HG02588 (cell line): ENCODE measurements at regions not wholly inside any gene's neighbourhood (a gene's known extent, or its start where the extent isn't known, plus 50 kb on each side); places are given as distances from the start of the nearest gene placed in this dataset.
A peak's percentile ranks its signal among the peaks of the same experiment; 100 is the strongest.

Source experiments
- ATAC-seq: cut with Tn5 transposase; IDR thresholded peaks from one replicate; pipeline ENCODE4 v1.9.1; 2021; ENCODE audit warnings: mild to moderate bottlenecking, moderate library complexity; ENCODE audit not compliant: unreplicated experiment

DNA sequence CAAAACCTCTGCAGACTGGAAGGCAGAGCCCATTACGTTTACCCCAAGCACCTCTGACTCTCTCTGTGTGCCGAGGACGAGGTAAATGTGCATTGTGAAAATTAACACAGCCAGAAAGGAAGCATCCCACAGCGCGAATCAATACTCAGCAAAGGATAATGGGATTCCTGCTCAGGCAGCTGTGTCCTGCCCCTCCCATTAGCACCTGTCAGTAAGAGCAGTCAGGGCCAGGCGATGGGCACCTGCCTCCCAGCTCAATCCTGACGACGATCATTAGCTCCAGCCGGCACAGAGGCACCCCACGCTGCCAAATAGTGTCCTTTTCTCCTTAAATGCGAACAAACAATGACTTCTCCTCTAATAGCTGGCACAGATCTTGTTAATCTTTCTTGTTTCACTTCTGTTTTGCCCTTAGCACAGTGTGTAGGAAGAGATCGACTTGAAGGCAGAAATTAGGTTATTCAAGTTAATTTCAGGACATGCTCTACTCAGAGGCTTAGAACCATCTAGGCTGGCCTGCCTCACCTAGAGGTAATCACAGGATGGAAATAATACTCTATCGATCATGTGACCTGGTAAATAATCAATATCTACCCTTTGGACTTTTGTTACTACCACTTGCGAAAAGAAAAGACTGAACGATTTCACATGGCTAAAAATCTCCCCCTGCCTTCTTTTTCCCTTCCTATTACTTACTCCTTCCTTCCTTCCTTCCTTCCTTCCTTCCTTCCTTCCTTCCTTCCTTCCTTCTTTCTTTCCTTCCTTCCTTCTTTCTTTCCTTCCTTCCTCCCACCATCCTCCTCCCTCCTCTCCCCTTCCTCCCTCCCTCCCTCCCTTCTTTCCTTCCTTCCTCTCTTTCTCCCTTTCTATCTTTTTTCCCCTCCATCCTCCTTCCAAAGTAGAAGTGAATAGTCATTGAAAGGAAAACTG, 487.9 kb upstream of the ID2 start:
- no peak for ATAC-seq

DNA sequence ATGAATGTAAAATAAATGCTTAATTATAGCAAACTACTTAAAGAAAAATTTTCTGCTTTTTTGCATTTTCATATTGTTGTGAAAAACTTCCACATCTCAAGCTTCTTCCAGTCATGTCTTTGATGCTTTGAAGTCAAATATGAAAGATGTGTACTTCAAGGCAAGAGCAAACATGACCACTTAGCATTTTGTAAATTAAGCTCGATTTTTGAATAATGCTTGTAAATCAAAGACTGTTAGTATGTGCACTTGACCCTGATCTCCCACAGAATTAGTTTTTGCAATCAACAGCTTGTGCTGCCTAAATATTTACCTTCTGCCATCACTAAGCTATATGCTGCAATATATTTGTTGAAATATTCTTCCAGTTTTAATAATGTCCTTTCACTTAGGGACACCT, 486.1 kb upstream of the ID2 start:
- ATAC-seq: no peak

DNA sequence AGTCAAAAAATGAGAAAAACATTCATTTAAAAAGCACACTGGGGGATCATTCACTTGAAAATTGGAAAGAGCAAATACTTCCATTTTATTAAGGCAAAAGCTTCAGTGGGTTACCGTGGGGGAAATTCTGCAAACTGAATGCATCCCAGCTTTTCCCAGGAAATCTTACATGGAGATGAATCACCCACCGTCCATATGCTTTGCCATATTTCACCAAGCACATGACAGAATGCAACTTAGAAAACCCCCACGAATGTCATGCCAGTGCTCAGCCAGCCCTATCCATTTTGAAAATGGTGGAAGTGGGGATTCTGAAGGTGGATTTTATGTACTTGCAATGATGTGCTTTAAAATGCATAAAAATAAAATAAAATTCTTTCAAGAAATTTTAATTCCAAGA, 485.5 kb upstream of the ID2 start:
- no peak for ATAC-seq

DNA sequence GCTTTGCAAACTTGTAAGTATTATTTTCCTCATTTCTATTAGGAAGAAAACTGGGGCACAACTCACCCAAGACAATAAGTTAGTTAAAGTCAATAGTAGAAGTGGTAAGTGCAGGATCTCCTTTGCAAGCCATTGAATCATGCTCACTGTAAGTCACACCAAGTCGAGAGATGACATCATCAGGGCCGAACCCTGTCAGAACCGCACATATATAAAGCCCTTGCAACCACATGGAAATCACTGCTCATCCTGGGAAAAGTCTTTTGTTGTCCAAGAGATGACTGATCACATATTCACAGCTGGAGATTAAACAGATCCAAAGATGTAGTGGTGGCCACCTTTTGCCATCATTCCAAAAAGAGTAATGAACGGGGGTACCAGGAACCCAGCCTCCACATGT, 484.8 kb upstream of the ID2 start:
- ATAC-seq: no peak

DNA sequence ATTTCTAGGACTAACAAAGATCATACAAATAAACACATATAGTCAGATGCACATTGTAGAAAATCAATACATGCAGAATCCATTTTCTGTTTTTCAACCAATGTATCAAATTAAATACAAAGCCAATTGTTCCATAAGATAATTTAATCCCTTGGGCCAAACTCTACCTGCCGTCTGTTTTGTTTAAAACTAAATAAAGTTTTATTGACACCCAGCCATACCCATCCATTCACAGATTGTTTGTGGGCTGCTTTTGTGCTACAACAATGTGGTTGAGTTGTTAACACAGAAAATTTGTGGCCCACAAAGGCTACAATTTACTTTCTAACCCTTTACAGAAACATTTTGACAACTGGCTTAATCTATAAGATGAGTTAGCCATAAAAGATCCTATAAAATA, 484.0 kb upstream of the ID2 start:
- no peak for ATAC-seq

DNA sequence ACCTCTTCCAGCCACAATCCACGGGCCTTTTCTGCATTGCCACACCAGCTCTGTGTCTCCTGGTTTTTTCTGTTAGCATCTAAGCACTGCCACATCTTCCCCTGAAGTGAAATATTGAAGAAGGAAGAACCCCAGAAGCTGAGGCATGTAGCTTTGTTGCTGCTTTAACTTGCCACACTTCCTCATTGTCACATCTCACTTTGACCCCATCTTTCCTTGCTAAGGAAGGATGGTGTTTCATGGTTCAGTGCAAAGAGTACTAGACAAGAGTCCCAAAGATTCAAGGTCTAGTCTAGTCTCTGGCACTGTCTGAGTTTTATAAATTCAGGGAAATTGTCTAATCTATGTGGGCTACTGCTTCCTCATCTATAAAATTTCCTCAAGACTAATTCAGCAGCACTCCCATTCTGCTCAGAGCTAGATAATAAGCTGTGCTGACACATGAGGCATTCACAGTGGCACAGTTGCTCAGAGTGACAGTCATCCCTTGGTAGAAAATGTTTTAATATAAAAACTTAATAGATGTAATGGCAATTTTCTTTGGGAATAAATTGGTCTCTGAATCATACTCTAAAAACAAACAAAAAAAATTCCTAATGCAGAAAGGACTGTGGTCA, 483.0 kb upstream of the ID2 start:
- no peak for ATAC-seq

DNA sequence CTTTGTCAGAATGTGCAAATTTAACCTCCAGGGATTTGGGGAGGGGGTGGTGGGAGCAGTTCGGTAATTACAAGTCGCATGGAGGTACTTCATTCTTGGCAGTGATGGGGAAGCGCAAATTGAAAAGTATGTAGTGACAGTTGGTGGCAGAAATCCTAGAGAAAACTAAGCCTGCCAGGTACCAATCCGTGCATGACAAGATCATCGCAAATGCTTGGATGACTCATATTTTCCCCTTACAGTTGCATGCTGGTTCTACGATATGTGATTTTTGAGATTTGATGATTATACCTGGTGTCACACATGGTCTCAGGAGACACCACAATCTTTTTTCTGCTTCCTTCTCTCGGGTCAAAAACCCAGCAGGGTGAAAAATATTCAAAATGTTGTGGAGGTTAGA, 479.7 kb upstream of the ID2 start:
- no peak for ATAC-seq

DNA sequence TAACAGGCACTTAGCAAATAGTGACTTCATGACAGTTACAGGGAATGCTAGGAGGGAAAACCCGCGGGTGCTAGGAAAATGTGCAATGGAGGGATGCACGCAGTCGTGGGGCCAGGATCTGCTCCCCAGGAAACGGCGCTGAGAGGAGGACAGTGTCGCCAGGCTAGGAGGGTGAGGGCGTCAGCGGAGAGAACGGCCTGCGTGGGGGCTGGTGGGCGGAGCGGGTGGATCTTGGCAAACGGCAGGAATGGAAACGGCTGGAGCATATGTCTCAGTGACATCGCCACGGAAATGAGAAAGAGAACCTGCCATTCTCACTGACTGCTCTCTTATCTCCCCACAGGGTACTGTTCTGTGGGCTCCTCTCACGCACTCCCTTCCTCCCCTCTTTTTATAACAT, 478.5 kb upstream of the ID2 start:
- no peak for ATAC-seq

DNA sequence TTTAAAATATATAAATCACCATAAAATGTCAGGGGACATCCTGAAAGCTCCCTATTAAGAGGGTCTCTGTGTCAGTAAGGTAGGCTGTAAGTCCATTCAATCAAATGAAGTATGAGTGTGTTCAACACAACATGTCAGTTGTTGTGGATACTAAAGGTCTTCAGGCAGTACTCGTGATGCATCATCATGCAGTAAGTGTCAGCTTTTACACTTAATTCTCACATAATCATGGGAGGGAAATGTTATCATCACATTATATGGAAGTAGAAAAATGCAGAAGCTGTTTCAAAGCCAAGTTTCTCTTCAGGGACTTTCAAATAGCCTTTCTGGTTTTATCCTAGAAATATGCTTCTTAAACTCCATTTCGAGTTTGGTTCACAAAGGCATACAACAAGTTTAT, 477.1 kb upstream of the ID2 start:
- no peak for ATAC-seq

DNA sequence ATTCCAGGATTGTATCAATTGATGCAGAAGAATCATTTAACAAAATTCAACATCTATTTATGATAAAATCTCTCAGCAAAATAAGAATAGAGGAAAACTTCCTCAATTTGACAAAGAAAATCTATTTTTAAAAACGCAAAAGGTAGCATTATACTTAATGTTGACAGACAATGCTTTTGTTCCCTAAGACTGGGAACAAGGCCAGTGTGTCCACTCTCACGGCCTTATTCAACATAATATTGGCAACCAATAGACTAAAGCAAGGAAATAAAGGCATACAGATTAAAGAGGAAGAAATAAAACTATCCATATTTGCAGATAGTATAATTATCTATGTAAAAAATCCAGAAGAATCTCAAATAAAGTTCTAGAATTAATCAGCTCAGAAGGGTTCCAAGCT, 472.4 kb upstream of the ID2 start:
- no peak for ATAC-seq

DNA sequence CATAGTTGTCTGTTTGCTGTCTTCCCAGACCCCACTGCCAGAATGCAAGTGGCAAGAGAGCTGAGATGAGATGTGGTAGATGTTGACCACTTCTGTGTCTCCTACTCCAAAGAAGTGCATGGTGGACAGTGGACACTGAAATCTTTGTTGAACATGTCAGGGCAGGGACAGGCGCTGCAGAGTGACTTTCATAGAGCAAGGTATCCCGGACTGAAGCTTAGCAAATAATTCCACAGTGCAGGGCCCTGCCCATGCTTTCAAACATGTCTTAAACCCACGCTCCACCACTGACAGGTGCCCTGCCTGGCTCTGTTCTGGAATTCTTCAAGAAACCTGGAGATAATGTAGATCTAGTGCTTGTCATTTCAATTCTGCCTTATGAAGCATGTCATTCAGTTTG, 470.5 kb upstream of the ID2 start:
- ATAC-seq: no peak

DNA sequence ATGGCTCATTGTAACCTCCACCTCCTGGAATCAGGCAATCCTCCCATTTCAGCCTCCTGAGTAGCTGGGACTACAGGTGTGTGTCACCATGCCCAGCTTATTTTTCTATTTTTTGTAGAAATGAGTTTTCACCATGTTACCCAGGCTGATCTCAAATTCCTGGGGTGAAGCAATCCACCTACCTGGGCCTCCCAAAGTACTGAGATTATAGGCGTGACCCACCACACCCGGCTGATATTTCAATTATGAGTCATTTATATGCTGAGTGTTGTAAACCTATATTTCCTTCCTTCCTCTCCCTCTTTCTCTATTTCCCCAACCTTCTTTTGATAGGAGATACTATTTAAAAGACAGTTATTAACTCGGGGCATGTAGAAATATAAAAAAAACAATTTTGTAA, 469.6 kb upstream of the ID2 start:
- no peak for ATAC-seq

DNA sequence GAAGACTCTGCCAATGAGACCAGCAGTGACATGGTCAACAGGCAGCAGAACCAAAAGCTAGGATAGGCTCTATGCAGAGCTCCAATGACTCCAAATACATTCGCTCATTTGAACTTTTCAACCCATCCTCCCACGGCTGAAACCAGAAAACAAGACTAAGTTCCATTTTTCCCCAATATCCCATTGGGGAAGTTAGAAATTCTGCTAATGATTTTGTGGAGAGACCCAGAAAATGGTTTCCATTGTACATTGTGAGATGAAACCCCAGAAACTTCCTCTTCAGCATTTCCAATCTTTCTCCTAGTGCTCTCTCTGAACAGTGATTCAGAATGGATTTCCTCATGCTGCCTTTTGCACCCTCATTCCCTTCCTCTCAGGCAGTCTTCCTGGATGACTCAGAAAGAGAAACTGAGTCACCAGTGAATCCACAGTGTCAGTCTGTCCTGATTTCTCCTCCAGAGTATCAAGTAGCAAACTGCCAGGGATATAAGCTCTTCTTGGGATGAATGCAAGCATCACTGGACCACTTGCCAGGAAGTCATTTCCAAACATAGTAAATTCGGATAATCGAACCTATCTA, 467.7 kb upstream of the ID2 start:
- ATAC-seq: no peak

DNA sequence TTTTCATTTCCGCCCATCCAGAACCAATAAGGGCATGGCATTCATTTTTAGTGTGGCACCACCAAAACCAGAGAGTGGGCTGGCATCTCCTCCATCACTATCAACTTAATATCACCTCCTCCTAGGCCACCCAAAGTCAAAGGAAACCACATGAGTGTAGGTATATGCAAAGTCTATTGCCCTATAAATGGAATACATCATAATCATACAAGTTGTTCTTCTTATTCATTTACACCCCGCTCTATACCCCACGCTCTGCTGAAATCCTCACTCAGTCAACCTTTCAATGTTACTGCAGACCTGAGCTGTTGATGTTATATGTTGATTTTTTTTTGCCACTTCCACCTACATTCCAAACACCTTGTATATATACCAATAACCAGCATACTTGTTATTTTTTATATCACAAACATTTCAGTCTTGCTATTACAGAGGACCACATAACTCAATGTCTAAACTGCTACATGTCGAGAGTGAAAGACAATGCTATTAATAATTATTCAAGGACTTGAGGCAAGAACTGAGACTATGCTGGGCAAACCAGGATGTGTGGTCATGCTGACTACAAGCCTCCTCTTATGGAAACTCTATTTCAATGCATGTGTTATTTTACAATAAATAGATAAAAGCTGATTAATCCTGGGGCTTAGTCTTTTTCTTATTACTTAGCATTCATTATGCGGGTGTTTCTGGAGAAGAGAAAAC, 466.5 kb upstream of the ID2 start:
- peak; percentile 87 for ATAC-seq

DNA sequence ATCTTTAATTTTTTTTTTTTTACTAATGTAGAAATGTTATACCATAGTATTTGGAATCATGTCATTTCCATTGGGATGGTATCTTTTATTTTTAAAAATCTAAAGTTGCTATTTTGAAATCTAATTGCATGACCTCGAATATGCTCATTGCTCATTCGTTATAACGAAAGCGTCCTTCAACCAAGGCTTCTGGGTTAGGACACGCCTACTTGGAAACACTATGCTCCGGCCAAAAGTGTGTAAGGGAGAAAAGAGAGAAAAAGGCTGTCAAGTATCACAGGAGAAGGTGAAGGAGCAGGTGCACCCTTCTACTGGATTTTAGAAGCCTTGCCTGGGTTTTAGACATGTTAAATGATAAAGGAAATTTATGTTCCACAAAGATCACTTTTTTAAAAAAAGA, 465.9 kb upstream of the ID2 start:
- ATAC-seq: no peak

DNA sequence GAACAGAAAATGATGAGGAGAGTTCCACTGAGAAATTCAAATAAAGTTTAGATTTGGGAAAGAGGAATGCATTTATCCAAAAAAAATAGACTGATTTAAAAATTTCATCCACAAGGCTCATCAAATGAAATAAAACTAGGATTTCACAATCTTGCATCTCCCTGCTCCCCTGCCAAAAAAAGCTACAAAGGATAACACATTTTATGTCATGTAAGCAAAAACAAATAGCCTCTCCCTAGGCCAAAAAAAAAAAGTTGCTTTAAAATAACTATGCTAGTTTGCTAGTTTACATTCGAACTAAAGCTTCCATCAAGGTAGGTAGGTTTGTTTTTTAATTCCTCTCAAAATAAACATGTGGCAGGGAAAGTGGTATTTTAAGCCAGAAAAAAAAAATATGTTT, 465.5 kb upstream of the ID2 start:
- ATAC-seq: no peak

DNA sequence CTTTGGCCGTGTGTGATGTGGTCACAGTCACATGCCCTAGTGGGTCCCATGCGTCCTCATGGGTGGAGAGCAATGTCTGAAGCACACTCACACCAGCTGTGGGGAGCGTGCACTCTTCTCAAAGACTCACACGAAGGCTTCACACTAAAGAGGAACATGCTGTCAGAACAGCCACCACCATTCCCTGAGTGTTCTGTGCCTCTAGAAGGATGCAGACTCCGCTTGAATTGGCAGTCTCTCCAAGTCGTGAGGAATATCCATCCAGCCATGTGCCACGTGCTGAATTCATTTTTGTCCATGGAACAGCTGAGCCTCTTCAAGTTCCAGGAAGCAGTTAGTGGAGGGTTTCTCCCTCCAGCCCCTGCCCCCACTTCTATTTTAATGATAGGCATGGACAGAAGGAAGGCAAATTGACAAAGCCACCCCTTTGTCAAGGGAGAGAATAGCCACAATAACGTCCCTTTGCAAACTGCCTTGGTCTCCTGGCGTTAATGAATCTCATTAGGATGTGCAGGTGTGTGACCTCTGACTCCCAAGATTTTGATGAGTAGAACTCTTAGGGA, 464.3 kb upstream of the ID2 start:
- ATAC-seq: no peak

DNA sequence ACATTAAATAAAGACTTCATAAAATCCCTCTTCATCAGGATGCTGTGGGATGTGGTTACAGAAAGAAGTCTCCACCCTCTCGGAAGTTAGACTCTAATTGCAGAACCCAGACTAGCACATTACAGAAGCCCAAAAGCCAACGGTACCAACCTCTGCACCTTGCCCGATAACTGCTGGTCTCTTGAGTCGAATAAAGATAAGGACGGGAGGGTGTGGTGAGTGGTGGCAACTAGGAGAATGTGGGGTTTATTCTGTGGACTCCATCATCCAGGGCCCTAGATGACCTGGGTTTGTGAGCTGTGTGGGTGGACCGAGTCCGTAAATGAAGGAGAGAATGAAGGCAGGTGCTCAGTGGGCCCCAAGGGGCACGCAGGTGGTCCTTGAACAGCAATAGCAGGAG, 462.8 kb upstream of the ID2 start:
- ATAC-seq: no peak

DNA sequence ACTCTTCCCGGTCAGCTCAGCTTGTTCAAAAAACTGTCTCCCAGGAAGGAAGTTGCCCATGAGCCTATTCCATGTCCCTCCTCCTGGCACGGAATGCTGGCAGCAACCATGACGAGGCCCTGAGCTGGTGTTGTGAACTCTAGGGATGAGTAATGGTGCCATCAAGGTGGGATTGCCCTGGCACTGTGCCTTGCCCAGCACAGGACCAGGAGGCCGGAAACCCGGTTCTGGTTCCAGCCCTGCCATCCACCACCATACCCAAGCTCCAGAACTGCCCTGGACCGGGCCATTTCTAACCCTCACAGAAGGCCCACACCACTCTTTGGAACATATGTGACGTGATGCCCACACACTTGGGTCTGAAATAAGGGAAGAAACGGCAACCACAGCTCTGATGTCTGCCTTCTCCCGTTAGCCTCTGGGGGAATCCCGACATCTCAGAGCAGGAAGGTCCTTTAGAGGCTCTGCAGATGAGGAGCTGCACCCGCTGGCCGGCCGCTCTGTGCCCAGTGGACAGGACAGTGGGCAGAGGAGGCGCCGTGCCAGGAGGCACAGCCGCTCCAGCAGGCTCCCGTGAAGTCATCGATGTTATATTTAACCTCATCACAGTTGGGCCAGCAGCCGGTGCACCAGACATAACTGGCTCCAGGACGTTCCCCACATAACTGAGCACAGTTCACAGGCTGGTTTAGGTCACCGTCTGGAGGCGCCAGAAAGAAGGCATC, 462.1 kb upstream of the ID2 start:
- no peak for ATAC-seq

DNA sequence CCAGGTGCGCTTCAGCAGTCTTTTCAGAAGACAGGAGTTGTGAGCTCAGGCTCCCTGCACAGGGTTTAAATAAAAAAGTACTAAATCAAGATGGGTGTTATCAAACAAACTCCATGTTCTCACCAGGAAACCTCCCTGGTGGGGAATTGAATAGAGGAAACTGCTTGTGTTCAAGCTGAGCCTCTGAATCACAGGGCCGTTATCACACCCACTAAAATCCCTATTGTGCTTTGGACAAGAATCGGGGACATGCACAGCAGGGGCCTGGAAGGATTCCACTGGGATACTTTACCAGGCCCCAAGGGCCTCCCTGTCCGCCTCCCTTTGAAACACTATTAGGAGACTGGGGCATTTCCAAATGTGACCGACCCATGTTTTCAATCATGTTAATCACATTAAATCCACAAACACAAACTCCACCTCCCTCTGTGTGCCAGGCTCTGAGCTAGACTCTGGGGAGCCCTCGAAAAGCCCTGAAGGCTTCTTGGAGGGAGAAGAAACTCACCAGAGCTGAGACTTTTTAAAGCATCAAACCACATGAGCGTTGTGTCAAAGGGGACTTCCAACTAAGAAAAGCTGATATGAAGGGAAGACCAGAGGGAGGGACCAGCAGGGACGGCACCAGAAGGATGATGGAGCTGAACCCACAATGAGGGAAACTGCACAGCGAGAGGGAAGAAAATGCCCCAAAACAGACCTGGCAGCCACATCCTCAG, 458.7 kb upstream of the ID2 start:
- no peak for ATAC-seq
